Forelimb muscle (tissue), 1 donor: ENCODE measurements at regions not wholly inside any gene's neighbourhood (a gene's known extent, or its start where the extent isn't known, plus 50 kb on each side); places are given as distances from the start of the nearest gene placed in this dataset.

Source experiments
- DNase-seq: peaks from one replicate; pipeline ENCODE4 v3.0.0-alpha.2; 2013; ENCODE audit warnings: low read depth

GRCh38 chr12:67582844-67583243, 65.7 kb upstream of the DYRK2 start:
- no peak for DNase-seq

- DNase-seq: no peak
These were observed 61.6 kb upstream of the DYRK2 start for GRCh38 chr12:67586951-67587350.

- no peak for DNase-seq
These were observed 59.5 kb upstream of the DYRK2 start for GRCh38 chr12:67589078-67589477.

GRCh38 chr12:67590149-67590790, 58.3 kb upstream of the DYRK2 start:
- no peak for DNase-seq

GRCh38 chr12:67592228-67593011, 56.1 kb upstream of the DYRK2 start:
- DNase-seq: peak; percentile 25

- no peak for DNase-seq
These were observed 55.5 kb upstream of the DYRK2 start for GRCh38 chr12:67593041-67593440.

- DNase-seq: no peak
These were observed 54.8 kb upstream of the DYRK2 start for GRCh38 chr12:67593461-67594330.

GRCh38 chr12:67594888-67595287, 53.7 kb upstream of the DYRK2 start:
- DNase-seq: no peak

- no peak for DNase-seq
These were observed 53.2 kb upstream of the DYRK2 start for GRCh38 chr12:67595365-67595764.

- no peak for DNase-seq
These were observed 49.9 kb upstream of the DYRK2 start for GRCh38 chr12:67598598-67598997.
